Progenitor cell of endocrine pancreas (in vitro differentiated cells): ENCODE measurements at regions not wholly inside any gene's neighbourhood (a gene's known extent, or its start where the extent isn't known, plus 50 kb on each side); places are given as distances from the start of the nearest gene placed in this dataset.

ENCODE experiments used
- DNase-seq: peaks from one replicate; pipeline ENCODE4 v3.0.0; 2021; ENCODE audit warnings: low spot score; ENCODE audit not compliant: unreplicated experiment
- H3K27ac Mint-ChIP-seq: 2 replicates; pipeline ENCODE4 v1.8.0; 2021; ENCODE audit warnings: mild to moderate bottlenecking, moderate library complexity, mixed read lengths
- H3K27me3 Mint-ChIP-seq: 2 replicates; pipeline ENCODE4 v1.8.0; 2021; ENCODE audit warnings: mixed read lengths
- H3K36me3 Mint-ChIP-seq: 2 replicates; pipeline ENCODE4 v1.8.0; 2022; ENCODE audit warnings: mixed read lengths; ENCODE audit not compliant: insufficient read depth
- H3K4me1 Mint-ChIP-seq: 2 replicates; pipeline ENCODE4 v1.8.0; 2021; ENCODE audit warnings: low read depth, mixed read lengths
- H3K4me3 Mint-ChIP-seq: 2 replicates; pipeline ENCODE4 v1.8.0; 2021; ENCODE audit warnings: low read depth, mild to moderate bottlenecking, moderate library complexity, mixed read lengths
- H3K9me3 Mint-ChIP-seq: 2 replicates; pipeline ENCODE4 v1.8.0; 2021; ENCODE audit warnings: low read depth, mixed read lengths
- TF ChIP-seq, protein P1 (sequence below): fragments of 200-600 bp; sonication (generic); IDR thresholded peaks from one replicate; pipeline ENCODE4 v1.5.0; 2021; ENCODE audit warnings: antibody characterized with exemption, mild to moderate bottlenecking; ENCODE audit not compliant: unreplicated experiment

DNA sequence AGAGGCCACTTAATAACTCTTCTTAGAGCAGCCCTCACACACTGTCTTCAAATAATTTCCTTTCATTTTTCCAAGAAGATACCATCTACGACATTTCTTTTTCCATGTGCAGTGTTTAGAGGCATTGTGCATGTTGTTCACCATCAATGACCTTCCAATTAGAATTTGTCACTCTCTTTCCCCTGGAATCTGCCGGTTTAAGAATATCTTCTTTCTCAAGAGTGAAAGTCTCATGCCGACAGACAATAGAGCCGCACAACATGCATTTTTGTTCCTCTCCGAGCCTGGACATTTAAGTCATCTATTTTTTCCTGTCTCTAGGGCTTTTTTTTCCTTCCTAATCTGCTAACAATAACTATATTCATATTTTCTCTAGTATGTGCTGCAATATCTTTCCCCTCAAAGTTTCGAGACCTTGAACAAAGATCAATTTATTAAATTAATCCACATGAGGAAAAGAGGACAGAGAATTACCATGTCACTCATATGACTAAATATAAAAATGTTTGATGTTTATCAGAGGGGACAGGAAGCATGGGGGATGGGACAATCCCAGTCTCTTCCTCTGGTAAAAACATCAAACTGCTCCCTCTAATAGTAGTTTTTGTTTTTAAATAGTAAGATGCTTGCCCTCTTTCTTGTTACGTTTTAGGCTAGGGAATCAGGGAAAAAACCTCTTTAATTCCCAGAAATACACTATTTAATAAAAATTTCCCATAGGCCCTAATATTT, 893.4 kb downstream of the C6orf118 start:
- Mint-ChIP-seq H3K36me3 (no peaks in the 10 kb centered on the region), H3K4me1 (no peaks in the 10 kb centered on the region), H3K4me3 (no peak overlapping the region), H3K27ac (no peak overlapping the region), H3K27me3 (peaks cover 7% of the 10 kb centered on the region), H3K9me3 (peaks cover 2% of the 10 kb centered on the region)
- DNase-seq: no peak
- TF ChIP-seq, protein P1, sequence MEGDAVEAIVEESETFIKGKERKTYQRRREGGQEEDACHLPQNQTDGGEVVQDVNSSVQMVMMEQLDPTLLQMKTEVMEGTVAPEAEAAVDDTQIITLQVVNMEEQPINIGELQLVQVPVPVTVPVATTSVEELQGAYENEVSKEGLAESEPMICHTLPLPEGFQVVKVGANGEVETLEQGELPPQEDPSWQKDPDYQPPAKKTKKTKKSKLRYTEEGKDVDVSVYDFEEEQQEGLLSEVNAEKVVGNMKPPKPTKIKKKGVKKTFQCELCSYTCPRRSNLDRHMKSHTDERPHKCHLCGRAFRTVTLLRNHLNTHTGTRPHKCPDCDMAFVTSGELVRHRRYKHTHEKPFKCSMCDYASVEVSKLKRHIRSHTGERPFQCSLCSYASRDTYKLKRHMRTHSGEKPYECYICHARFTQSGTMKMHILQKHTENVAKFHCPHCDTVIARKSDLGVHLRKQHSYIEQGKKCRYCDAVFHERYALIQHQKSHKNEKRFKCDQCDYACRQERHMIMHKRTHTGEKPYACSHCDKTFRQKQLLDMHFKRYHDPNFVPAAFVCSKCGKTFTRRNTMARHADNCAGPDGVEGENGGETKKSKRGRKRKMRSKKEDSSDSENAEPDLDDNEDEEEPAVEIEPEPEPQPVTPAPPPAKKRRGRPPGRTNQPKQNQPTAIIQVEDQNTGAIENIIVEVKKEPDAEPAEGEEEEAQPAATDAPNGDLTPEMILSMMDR: no peak

DNA sequence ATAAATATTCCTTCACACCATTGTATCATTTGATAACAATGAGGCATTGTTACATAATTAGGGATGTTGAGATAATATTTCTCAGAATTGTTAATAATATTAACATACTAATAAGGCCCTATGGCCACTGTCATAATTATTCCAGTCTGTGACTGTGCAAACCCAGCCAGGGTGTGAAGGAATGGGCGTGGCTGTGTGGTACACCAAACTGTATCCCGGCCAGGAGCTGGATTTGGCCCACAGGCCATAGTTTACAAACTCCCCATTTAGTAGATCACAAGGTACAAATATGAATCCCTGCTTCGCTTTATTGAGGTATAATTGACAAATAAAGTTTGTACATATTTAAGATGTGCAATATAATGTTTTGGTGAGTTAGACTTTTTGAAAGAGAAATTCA, 894.7 kb downstream of the C6orf118 start:
- H3K36me3 Mint-ChIP-seq: no peaks in the 10 kb centered on the region
- H3K9me3 Mint-ChIP-seq: no peaks in the 10 kb centered on the region
- no peak for DNase-seq
- peaks cover 10% of the 10 kb centered on the region for H3K27me3 Mint-ChIP-seq
- no peak overlapping the region for H3K4me3 Mint-ChIP-seq
- no peak overlapping the region for H3K27ac Mint-ChIP-seq
- no peaks in the 10 kb centered on the region for H3K4me1 Mint-ChIP-seq
- TF ChIP-seq, protein P1: no peak

DNA sequence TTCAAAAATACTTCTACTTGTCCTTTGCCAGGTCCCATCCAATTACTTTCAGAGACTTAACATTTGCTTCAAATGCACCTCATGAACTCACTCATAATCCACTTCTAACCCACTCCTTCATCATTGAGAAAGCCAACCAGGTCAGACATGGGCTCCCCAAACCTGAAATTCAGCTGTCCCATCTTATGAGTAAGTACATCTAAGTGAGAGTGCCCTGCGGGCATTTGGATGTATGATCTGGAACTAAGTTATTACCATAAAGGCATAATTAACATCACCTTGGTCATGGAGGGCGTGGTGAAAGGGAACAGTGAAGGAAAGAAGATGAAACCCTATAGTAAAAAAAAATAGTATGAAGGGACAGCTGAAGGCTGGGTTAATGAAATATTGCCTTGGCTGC, 896.8 kb downstream of the C6orf118 start:
- no peaks in the 10 kb centered on the region for H3K9me3 Mint-ChIP-seq
- peaks cover 10% of the 10 kb centered on the region for H3K27me3 Mint-ChIP-seq
- H3K36me3 Mint-ChIP-seq: no peaks in the 10 kb centered on the region
- H3K4me3 Mint-ChIP-seq: no peak overlapping the region
- H3K27ac Mint-ChIP-seq: no peak overlapping the region
- TF ChIP-seq, protein P1: no peak
- DNase-seq: no peak
- no peaks in the 10 kb centered on the region for H3K4me1 Mint-ChIP-seq

DNA sequence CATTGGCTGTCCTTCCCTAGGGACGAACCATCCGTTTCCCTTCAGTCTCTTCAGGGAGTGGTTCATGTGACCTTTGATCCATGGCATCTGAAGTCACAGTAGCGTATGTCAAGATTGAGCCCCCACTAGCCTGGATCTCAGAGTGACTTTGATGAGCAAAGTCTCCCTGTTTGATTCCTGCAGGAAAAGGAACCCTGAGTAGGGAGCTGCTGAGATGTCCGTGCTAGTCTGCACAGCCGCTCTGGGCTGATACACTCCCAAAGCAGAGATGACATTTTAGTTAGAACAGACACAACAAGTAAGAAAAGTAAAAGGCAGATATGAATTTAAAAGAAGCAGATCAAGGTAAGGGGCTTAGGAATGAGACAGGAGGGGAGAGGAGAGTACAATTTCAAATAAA, 899.4 kb downstream of the C6orf118 start:
- Mint-ChIP-seq H3K36me3 (no peaks in the 10 kb centered on the region), H3K4me3 (no peak overlapping the region), H3K4me1 (no peaks in the 10 kb centered on the region), H3K27ac (no peak overlapping the region), H3K9me3 (no peaks in the 10 kb centered on the region), H3K27me3 (peaks cover 10% of the 10 kb centered on the region)
- TF ChIP-seq, protein P1: no peak
- no peak for DNase-seq

DNA sequence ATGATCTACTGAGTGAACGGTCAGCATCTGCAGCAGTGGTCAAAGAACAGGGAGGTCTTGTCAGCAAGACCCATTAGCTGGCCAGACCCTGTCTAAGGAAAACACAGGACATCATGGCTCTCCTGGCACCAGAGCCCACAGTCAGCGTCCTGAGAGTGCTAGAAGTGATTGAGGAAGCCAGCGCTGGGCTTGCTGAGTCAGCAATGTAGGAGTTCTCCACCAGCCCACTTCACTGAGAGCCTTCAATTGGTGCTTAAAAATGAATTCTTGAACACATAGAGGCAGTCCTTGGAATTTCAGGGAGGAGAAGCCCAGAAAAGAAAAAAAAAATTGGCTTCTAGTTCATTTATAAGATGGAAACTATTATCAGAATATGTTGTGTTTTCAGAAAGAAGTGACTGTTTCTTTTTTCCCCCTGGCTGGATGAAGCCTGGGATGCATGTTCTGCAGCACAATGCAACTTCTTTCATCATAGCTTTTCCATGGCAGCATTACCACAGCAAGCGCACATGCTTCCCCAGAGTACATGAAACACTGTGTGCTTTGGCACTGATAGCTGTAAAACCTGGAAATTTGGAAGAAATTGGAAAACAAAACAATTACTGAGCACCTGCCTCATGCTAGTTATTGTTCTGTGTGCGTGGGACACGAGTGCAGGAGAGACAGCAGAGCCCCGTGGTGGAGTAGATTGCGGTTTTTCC, 899.9 kb downstream of the C6orf118 start:
- TF ChIP-seq, protein P1: no peak
- Mint-ChIP-seq H3K36me3 (no peaks in the 10 kb centered on the region), H3K4me1 (no peaks in the 10 kb centered on the region), H3K4me3 (no peak overlapping the region), H3K27ac (no peak overlapping the region), H3K27me3 (peaks cover 10% of the 10 kb centered on the region), H3K9me3 (no peaks in the 10 kb centered on the region)
- DNase-seq: no peak
